GM10266 (cell line): ENCODE measurements at regions not wholly inside any gene's neighbourhood (a gene's known extent, or its start where the extent isn't known, plus 50 kb on each side); places are given as distances from the start of the nearest gene placed in this dataset.
A peak's percentile ranks its signal among the peaks of the same experiment; 100 is the strongest.

Experiments used
- DNase-seq: peaks from one replicate; pipeline ENCODE4 v3.0.0; 2012; ENCODE audit errors: extremely low spot score
- TF ChIP-seq, protein P1 (sequence below): IDR thresholded peaks from 2 replicates; pipeline ENCODE4 v1.5.1; 2012; ENCODE audit warnings: mild to moderate bottlenecking, low read depth; ENCODE audit not compliant: control insufficient read depth, insufficient read depth; ENCODE audit errors: missing control alignments

DNA sequence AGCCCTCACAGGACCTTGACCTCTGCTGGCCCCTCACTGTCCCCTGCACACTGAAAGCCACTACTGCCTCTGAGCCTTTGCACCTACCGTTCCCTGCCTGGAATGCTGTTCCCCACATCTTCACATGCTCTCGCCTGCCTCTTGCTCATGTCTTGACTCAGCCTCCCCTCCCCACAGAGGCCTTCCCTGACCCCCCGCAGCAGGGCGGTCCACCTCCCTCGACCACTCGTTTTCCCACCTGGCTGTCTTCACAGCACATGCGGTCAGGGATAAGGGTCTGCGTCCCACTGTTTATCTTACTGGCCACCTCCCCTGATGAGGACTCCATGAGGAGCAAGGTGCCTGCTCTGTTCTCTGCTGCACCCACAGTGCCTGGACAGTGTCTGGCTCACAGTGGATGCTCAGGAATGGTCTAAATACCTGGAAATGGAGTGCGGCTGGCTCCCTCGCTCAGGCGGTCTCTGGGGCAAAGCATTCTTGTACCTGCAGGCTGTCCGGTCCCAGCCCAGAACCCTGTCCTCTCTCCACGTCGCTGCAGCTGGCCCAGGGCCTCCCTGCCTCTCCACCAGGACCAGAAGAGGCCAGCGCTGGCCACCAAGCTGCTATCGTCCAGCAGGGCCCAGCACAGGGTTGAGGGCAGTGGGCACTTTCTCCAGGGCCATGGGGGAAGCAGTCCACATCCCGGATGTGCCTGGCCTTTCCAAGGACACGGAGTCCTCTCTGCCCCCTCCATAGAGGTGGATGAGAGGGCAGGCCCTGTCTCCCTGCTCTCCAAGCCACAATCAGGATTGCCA is 107.4 kb downstream of the NCOR2 start:
- TF ChIP-seq, protein P1, sequence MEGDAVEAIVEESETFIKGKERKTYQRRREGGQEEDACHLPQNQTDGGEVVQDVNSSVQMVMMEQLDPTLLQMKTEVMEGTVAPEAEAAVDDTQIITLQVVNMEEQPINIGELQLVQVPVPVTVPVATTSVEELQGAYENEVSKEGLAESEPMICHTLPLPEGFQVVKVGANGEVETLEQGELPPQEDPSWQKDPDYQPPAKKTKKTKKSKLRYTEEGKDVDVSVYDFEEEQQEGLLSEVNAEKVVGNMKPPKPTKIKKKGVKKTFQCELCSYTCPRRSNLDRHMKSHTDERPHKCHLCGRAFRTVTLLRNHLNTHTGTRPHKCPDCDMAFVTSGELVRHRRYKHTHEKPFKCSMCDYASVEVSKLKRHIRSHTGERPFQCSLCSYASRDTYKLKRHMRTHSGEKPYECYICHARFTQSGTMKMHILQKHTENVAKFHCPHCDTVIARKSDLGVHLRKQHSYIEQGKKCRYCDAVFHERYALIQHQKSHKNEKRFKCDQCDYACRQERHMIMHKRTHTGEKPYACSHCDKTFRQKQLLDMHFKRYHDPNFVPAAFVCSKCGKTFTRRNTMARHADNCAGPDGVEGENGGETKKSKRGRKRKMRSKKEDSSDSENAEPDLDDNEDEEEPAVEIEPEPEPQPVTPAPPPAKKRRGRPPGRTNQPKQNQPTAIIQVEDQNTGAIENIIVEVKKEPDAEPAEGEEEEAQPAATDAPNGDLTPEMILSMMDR: no peak
- DNase-seq: no peak

DNA sequence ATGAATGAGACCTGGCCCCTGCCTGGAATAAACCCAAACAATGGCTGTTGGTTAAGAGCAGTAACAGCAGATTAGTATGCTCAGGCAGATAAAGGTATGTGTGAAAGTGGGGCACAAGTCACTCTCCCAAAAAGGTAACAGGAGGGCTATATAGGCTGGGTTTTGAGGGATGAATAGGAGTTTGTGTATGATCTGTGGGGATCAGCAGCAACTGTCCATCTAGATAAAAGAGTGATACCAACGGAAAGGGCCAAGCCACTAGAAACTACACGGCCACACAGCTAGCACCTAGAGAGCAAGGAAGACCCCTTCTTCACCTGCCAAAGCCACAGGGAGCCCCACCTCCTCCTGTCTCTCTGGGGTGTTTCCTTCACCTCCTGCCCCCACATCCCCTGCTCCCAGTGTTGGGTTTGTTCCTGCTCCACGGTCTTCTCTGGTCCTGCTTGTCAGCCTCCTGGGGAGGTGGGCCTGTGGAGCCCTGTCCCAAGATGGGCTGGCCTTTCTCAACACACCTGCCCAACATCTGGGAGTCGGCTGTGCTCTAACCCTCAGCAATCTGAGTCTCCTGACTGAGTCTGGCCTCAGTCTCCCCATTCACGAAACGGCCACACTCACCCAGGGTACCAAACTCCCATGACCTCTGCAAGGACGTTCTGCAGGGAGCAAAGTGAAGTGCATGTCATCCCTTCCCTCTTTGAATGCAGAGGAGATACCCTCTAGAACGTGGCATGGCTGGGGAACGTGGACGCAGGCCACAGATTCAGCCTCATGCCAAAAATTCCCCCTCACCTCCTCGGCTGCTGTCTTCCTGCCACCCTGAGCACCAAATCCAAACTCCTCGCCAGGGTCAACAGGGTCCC is 108.2 kb downstream of the NCOR2 start:
- TF ChIP-seq, protein P1: no peak
- DNase-seq: no peak

DNA sequence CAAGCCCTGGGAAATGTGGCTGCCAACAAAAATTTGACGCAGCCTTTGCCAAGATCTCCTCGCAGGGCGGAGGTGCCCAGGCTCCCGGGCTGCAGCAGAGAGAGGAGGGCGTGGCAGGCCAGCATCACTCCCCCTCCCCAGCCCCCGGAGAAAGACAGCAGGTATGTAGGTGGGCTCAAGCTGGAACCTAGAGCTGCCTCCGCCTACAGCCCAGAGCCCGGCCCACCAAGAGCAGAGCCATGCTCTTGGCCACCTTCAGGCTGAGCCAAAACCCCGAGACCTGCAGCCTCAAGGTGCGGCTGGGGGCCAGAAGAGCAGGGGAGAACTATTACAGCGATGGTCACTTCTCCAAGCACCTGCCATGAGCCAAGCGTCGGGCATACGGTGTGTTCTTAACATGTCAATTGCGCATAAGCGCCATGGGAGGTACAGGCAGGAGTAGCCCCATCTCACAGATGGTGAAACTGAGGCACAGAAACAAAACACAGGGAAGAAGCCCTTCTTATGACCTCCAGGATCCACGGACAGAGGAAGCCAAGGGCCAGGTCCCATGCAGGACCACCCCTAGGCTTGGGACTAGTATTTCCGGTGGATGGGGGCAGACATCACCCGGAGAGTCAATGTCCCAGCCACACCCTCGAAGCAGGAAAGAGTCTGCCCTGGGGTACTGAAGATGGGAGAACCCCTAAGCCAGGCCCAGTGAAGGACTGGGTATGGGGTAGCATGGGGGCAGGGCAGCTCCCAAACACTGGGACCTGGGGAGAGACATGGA is 109.0 kb downstream of the NCOR2 start:
- TF ChIP-seq, protein P1: no peak
- DNase-seq: no peak

DNA sequence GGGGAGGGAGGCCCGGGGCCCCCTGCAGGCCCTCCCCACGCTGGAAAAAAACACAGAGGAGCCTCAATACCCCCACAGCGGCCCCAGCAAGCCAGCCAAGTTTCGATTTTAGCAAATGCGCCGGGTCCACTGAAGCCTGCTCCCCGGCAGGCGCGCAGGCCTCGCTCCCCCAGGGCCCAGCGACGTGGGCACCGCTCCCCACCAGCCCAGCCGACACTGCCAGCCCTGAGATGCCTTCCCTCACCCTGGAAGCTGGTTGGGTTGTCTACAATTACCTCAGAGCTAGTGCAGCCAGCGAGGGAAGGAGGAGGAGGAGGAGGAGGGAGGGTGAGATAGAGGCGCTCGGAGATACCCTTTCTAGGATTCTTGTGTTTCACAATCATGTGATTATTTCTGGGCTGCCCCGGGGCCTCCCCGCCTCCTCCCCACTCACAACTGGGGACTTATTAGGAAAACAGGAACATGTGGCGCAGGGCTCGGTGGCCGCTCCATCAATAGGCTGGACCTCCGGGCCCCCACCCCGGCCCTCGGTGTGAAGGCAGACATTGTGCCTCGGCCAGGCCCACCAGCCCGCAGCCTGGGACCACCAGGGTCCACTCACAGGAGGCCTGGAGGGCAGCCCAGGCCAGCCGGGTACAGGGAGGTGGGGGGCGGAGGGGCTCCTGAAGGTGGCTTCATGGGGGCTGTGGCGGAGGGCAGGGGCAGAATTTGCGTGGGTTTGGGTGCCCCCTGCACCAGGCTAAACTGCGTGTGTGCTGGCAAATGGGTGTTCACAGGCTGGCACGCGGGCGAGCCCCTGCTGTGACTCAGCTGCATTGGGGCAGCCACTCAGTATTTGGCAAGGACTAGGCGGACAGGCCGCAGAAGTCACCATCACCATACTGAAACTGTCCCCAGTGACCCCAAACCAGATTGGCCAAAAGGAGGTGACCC is 109.9 kb downstream of the NCOR2 start:
- TF ChIP-seq, protein P1: no peak
- DNase-seq: peak; percentile 81

DNA sequence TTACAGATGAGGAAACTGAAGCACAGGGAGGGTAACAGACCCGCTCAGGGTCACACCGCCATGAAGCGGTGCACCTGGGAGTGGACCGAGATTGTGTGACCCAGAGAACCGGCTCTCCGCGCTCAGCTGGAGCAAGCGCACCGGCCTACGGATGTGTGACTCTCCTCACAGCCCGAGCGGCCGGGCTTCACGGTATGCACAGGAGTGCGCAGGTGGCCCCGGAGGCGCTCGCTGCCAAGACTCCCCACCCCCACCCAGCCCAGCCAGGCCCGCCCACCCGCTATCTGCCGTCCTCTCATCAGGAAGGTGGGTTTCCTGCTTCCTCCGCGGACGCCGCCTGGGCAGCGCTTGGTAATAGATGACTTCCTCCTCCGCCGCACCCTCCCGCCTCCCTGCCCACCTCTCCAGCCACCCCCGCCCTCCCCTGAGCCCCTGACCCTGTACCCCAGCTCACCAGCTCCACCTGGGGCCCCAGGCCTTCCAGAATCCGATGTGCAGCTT is 110.7 kb downstream of the NCOR2 start:
- peak; percentile 76 for DNase-seq
- TF ChIP-seq, protein P1: no peak

DNA sequence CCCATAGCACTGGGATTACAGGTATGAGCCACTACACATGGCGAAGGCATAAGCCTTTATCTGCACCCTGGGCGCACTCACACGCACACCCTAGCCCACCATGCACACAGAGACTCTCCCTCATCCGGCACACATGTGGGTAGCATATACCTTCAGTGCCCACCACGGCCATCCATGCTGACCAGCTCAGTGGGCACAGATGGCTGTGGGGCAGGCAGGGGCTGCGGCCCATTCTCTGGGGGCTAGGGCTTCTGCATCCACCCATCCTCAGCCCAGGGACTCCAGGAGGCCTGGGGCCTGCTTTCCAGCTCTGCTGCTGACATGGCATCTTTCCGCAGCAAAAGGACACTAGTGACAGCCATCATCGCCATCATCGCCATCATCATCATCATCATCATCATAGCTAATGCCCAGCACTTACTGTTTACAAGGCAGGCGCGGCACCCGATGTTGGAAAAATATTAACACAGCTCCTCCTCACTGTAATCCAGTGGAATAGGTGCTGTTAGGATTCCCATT is 111.2 kb downstream of the NCOR2 start:
- DNase-seq: no peak
- TF ChIP-seq, protein P1: no peak
